ENCODE measurements at regions not wholly inside any gene's neighbourhood (a gene's known extent, or its start where the extent isn't known, plus 50 kb on each side); places are given as distances from the start of the nearest gene placed in this dataset.
"Not testable (repeated sequence)": the region's sequence is repeated elsewhere in the genome, so short reads cannot be mapped to it uniquely, and the experiment has no call there.

DNA sequence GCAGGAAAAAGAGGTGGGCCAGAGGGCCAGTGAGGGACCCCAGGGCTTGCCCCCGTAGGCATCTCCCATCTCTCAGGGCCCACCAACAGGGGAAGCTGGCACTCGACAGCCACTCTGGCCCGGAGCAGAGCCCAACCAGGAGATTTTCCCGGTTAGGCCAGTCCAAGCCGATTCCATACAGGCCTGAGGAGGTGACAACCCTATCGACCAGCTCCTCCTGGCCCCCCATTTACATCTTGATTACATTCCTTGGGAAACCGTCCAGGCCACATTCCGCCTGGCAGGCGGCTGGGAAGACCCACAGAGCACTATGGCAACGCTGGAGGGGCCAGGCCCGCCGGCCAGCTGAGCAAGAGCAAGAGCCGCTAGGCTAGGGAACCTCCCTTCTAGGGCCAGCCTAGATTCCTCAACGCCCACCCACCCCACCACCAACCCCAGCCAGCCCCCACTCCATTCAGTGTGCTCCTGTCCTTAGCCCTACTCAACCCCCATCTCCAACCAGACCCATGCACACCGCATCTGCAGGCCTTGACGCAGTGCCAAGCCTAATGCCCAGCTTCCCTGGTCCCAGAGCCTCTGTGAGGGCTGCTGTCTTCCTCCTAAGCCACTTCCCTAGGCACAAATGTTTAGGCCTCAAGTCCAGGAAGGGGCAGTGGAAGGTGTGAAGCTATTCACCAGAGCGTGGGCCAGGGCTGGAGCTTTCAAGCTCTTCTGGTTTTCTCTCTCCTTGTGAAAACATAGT is 161.2 kb downstream of the EFNB1 start:
- H3K36me3 Mint-ChIP-seq = no peaks in the 10 kb centered on the region
- DNase-seq (ENCODE audit: low spot score in 2 of 2) = no peak
- no peaks in the 10 kb centered on the region for H3K9me3 Mint-ChIP-seq
- no peak for ATAC-seq
- no peak overlapping the region for H3K4me3 Mint-ChIP-seq
- no peak overlapping the region for H3K27ac Mint-ChIP-seq
- no peaks in the 10 kb centered on the region for H3K4me1 Mint-ChIP-seq

DNA sequence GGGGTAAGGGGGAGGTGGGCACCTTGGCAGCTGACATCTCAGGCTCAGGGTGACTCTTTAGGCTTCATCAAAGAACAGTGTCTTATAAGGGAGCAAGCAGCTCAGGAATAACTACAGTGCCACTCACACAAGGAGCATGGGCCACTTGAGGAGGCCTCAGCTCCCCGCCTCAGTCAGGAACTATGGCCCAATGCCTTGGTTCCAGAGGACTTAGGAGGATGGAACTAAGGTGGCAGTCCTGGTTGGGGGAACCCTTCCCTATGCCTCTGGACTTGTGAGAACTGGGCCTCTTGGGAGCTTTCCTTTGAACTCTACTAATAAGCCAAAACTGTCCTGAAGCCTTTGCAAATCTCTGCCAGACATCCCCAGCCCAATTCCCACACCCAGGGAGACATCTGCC is 160.6 kb downstream of the EFNB1 start:
- Mint-ChIP-seq H3K36me3 (no peaks in the 10 kb centered on the region), H3K9me3 (no peaks in the 10 kb centered on the region), H3K4me3 (no peak overlapping the region), H3K4me1 (no peaks in the 10 kb centered on the region), H3K27ac (no peak overlapping the region)
- ATAC-seq (no peak), DNase-seq (ENCODE audit: low spot score in 2 of 2) (no peak)

DNA sequence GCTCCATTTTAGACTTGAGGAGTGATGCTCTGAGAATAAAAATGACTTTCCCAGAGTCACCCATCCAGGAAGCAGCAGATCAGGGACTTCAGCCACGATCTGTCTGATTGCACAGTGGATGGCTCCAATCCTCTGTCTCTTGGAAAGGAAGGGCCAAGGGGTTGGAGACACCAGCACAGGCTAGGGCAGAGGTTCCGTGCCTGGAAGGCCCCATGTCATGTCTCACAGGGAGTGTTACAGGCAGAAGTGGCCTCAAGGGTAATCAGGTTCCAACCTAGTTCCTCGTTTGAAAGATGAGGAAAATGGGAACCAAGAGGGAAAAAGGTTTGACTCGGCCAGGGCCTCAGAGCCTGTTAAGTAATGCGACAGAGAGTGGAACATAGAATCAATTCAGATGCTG is 160.0 kb downstream of the EFNB1 start:
- Mint-ChIP-seq H3K36me3 (no peaks in the 10 kb centered on the region), H3K4me1 (no peaks in the 10 kb centered on the region), H3K27ac (no peak overlapping the region), H3K9me3 (no peaks in the 10 kb centered on the region), H3K4me3 (no peak overlapping the region)
- ATAC-seq (no peak), DNase-seq (ENCODE audit: low spot score in 2 of 2) (no peak)

DNA sequence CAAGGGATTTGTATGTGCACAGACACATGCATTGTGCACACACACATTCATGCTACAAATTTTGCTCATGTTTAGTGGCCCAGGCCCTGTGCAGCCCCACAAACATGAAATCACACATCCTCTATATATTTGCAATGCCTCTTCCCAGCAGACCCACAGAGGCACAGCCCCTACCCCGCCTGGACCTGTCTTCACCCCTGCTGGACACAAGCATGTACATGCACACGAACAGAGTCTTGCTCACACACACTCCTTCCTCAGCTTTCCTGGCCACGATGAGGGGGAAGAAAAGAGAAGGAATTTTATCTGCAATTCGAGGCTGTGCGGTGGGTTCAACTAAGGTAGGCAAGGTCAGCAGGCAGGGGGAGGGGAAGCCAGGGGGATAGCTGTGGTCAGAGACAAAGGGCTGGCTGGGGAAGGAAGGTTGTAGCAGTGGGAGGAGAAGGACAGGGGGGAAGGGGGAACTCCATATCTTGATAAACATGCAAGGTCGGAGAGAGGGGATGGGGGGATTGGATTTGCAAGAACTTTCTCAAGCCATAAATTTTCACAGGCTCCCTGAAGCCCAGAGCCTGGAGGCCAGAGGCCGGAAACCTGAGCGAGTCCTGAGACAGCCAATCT is 156.4 kb downstream of the EFNB1 start:
- H3K36me3 Mint-ChIP-seq = no peaks in the 10 kb centered on the region
- no peak for DNase-seq (ENCODE audit: low spot score in 2 of 2)
- H3K9me3 Mint-ChIP-seq = no peaks in the 10 kb centered on the region
- no peak overlapping the region for H3K27ac Mint-ChIP-seq
- no peak for ATAC-seq
- no peak overlapping the region for H3K4me3 Mint-ChIP-seq
- H3K4me1 Mint-ChIP-seq = no peaks in the 10 kb centered on the region

DNA sequence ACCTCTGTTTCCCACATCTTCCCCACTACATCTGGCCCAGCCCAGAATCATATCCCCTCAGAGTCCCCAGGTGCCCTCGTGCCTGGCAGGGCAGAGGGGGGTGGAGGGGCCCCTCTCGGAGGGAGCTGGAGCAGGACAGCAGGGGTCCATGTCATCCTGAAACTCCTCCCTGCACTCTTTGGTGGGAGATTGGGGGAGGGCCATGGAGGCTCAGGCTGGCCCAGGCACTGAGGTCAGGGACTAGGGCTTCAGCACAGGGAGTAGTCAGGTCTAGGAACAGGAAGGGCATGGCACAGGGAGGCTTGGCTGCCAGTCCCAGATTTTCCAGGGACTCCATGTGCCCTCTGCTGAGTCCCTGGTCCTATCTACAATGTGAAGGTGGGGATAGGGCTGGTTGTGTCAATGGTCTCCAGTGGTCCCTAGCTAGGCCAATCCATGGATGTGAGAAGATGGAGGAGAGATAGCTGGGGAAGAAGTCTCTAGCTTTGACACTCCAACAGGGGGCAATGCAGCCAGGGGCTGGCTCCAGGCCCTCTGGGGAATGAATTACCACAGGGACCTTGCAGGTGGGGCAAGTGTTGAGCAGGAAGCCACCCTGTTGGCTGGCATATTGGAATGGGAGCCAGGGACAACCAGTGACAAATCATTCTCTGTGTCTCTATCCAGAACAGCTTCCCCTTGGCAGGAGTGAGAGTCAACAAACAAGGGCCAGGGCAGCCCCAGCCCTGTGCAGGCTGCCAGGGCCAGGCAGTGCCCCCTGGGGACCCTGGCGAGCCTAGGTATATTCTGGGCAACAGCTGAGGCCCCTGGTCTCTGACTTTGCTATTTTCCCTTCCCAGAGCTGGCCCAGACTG is 154.4 kb downstream of the EFNB1 start:
- H3K36me3 Mint-ChIP-seq = no peaks in the 10 kb centered on the region
- H3K4me3 Mint-ChIP-seq = no peak overlapping the region
- no peaks in the 10 kb centered on the region for H3K4me1 Mint-ChIP-seq
- H3K27ac Mint-ChIP-seq = no peak overlapping the region
- no peaks in the 10 kb centered on the region for H3K9me3 Mint-ChIP-seq
- no peak for ATAC-seq
- DNase-seq (ENCODE audit: low spot score in 2 of 2) = no peak

DNA sequence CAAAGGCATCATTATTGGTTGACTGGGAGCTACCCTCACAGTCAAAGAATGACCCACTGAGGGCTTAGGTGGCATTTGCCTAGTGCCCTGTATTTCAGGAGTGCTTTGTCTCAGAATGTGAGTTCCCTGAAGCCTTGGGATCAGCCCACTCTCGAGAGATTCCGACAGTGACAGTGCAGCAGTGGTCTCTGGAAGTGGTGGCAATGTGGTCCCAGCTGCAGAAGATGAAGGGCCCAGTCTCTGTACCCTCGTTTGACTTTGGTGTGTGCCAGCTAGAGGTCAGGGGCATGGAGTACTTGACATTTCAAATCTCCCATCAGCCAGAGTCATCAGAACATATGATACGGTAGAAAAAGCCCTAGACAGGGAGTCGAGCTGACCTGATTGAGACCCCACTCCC is 153.7 kb downstream of the EFNB1 start:
- ATAC-seq (no peak), DNase-seq (ENCODE audit: low spot score in 2 of 2) (no peak)
- Mint-ChIP-seq H3K9me3 (no peaks in the 10 kb centered on the region), H3K4me1 (no peaks in the 10 kb centered on the region), H3K36me3 (no peaks in the 10 kb centered on the region), H3K4me3 (no peak overlapping the region), H3K27ac (no peak overlapping the region)

DNA sequence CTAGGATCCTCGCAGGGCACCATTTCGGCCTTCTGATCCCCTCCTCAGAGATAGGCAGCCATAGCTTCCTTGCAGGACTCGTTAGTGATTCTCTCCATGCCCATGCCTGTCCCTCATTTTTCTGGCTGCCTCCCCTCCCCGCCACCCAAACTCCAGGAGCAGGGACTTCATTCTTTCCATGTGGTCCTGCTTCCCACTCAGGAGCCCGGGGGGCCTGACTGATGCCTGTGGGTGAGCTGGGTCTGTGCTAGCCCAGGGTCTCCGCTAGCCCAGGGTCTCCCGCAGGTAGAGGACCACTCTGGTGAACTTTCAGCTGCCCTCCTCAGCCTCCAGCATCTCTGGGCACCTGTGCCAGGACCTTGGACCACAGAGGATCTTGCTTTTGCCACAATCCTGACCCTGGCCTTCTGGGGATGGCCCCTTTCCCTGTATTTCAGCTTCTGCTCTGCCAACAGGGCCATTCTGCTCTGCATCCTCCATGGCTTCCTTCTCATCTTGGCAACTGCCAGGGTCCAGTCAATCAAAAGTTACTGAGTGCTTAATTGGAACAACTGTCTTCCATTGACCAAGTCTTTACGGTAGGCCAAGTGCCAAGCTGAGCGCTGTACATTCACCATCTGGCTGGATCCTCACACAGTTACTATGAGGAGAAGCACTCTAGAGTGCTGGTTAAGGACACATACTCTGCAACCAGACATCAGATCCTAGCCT is 152.2 kb downstream of the EFNB1 start:
- no peaks in the 10 kb centered on the region for H3K9me3 Mint-ChIP-seq
- no peaks in the 10 kb centered on the region for H3K4me1 Mint-ChIP-seq
- ATAC-seq = no peak
- no peak overlapping the region for H3K27ac Mint-ChIP-seq
- H3K4me3 Mint-ChIP-seq = no peak overlapping the region
- DNase-seq (ENCODE audit: low spot score in 2 of 2) = no peak
- no peaks in the 10 kb centered on the region for H3K36me3 Mint-ChIP-seq

DNA sequence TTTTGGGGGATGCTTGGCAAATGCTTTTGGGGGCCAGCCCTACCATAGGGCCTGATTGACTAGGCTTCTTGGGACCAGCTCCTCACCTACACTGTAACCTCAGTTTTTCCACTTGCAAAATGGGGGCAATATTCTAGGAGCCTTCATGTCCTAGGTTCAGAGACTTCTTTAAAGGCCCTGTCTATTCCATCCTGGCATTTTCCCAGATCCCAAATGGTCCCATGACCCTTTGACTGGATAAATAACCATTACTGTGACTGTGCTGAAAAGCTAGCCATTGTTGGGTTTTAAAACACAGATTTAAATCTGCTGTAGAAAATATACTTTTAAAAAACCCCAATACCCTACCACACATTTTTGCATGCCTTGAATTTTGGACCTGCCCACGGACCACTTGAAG is 149.8 kb downstream of the EFNB1 start:
- Mint-ChIP-seq H3K4me1 (no peaks in the 10 kb centered on the region), H3K27ac (no peak overlapping the region), H3K9me3 (peaks cover 3% of the 10 kb centered on the region), H3K36me3 (no peaks in the 10 kb centered on the region), H3K4me3 (no peak overlapping the region)
- DNase-seq (ENCODE audit: low spot score in 2 of 2) (no peak), ATAC-seq (no peak)

DNA sequence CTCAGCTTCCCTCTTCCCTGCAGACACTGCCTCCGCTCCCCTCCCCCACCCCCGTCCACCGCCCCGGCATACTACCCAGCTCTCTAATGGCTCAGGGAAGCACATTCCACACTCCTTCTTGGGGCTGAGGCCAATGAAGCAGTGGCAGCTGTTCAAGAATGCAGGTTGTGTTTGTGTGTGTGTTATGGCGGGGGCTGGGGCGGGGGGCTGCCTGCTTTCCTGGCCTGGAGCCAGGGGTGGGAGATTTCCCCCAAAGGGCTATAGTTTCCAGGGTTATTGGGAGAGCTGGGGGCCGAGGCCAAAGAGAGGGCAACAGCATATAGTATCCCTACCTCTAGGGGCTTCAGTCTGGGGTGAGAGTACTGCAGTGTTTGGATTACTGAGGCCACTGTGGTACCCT is 149.4 kb downstream of the EFNB1 start:
- ATAC-seq = no peak
- H3K4me3 Mint-ChIP-seq = no peak overlapping the region
- peaks cover 3% of the 10 kb centered on the region for H3K9me3 Mint-ChIP-seq
- DNase-seq (ENCODE audit: low spot score in 2 of 2) = no peak
- no peak overlapping the region for H3K27ac Mint-ChIP-seq
- H3K4me1 Mint-ChIP-seq = no peaks in the 10 kb centered on the region
- H3K36me3 Mint-ChIP-seq = no peaks in the 10 kb centered on the region

DNA sequence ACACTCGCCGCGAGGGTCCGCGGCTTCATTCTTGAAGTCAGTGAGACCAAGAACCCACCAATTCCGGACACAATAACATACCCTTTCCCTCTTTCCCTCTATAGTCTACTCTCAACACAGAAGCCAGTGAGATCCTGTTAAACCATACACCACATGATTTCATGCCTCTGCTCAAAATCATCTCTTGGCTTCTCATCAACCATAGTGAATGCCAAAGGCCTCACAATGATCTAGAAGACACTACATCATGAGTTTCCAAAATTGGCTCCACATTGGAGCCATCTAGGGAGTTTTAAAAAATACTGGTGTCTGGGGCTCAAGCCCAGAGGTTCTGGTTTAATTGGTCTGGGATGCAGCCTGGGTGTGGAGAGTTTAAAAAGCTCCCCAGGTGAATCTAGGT is 124.5 kb downstream of the EFNB1 start:
- Mint-ChIP-seq H3K27ac (no peak overlapping the region), H3K9me3 (no peaks in the 10 kb centered on the region), H3K4me3 (no peak overlapping the region), H3K4me1 (no peaks in the 10 kb centered on the region), H3K36me3 (no peaks in the 10 kb centered on the region)
- ATAC-seq (no peak), DNase-seq (ENCODE audit: low spot score in 2 of 2) (no peak)

DNA sequence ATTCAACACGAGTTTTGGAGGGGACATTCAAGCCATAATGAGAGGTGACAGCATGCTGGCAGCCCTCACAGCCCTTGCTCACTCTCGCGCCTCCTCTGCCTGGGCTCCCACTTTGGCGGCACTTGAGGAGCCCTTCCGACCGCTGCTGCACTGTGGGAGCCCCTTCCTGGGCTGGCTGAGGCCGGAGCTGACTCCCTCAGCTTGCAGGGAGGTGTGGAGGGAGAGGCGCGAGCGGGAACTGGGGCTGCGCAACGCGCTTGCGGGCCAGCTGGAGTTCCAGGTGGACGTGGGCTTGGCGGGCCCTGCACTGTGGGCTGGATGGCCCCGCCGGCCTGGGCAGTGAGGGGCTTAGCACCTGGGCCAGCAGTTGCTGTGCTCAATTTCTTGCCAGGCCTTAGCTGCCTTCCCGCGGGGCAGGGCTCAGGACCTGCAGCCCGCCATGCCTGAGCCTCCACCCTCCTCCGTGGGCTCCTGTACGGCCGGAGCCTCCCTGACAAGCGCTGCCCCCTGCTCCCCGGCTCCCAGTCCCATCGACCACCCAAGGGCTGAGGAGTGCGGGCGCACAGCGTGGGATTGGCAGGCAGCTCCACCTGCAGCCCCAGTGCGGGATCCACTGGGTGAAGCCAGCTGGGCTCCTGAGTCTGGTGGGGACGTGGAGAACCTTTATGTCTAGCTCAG is 123.3 kb downstream of the EFNB1 start:
- H3K27ac Mint-ChIP-seq; ATAC-seq; DNase-seq (ENCODE audit: low spot score in 2 of 2); H3K4me3 Mint-ChIP-seq; H3K4me1 Mint-ChIP-seq; H3K9me3 Mint-ChIP-seq; H3K36me3 Mint-ChIP-seq: not testable (repeated sequence)

DNA sequence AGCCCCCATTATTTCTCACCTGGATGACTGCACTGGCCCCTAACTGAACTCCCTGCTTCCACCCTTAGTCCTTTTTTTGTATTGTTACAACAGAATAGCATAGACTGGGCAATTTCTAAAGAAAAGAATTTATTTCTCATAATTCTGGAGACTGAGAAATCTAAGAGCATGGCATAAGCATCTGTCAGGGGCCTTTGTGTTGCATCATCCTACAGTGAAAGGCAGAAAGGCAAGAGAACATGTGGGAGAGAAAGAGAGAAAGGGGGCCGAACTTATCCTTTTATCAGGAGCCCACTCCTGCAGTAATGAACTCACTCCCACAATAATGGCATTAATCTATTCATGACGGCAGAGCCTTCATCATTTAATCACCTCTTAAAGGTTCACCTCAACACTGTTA is 122.1 kb downstream of the EFNB1 start:
- Mint-ChIP-seq H3K9me3 (no peaks in the 10 kb centered on the region), H3K36me3 (no peaks in the 10 kb centered on the region), H3K4me3 (no peak overlapping the region), H3K27ac (no peak overlapping the region), H3K4me1 (no peaks in the 10 kb centered on the region)
- ATAC-seq = no peak
- no peak for DNase-seq (ENCODE audit: low spot score in 2 of 2)

DNA sequence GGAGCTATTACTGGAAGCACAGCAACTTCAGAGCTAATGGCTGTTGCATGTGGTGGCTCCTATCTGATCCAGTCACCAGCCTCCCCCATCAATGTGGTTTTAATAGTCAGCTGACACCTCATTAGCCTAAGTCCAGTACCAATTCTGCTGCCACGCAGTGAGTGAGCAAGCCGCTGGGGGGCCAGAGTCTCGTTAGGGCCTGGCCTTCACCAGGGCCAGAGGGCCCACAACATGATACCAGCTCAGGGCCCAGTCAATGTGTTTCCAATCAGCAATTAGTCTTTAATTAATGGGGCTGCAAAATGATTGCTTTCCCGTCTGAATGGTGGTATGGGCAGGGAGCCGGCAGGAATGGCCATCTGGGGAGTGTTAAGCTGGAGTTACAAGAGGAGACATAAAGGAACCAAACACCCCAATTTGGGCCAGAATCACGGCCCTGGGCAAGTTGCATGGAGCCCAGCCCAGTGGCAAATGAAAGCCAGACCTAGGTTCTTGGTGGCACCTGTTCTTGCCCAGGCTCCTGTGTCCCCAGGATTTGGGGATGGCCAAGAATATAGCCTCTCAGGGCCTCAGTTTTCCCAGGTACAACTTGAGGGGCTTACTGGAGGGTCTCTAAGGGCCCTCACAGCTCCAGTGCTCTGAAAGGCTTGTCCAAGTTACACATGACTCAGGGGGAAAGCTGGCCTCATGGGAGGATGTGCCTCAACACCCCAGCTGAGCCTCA is 119.2 kb downstream of the EFNB1 start:
- H3K9me3 Mint-ChIP-seq = no peaks in the 10 kb centered on the region
- no peaks in the 10 kb centered on the region for H3K36me3 Mint-ChIP-seq
- ATAC-seq (no peak), DNase-seq (ENCODE audit: low spot score in 2 of 2) (no peak)
- H3K4me3 Mint-ChIP-seq = no peak overlapping the region
- no peak overlapping the region for H3K27ac Mint-ChIP-seq
- H3K4me1 Mint-ChIP-seq = no peaks in the 10 kb centered on the region

DNA sequence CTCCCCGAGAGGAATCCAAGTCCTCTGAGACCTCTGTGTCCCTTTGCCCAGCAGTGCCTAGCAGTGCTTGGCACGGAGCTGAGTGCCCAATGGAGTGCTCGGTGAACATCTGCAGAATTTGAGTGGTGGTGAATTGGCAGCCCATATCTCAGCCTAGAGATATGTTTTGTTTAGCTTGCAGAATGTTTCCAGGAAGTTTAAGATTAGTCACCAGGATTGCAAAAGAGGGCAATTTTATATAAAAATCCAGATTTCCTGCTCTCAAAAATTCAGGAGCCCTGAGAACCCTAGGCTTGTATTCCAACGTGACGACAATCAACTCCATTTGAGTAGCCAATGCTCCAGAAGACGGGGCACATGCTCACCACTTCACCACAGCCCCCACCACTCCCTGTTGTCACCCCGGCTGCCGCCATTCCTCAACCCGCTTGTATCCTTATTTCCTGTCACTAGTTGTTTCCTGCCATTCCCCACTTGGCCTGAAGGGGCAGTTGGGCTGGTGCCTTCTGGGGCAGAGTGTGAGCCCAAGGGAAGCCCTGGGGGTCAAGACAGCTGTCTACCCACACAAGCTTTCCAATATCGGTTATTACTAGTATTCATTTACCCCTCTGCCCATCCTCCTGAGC is 116.9 kb downstream of the EFNB1 start:
- H3K36me3 Mint-ChIP-seq = no peaks in the 10 kb centered on the region
- H3K9me3 Mint-ChIP-seq = no peaks in the 10 kb centered on the region
- no peak overlapping the region for H3K27ac Mint-ChIP-seq
- no peak for DNase-seq (ENCODE audit: low spot score in 2 of 2)
- no peak for ATAC-seq
- H3K4me1 Mint-ChIP-seq = no peaks in the 10 kb centered on the region
- H3K4me3 Mint-ChIP-seq = no peak overlapping the region
